Osteoblast (primary cell): ENCODE measurements at regions not wholly inside any gene's neighbourhood (a gene's known extent, or its start where the extent isn't known, plus 50 kb on each side); places are given as distances from the start of the nearest gene placed in this dataset.

Experiments
- DNase-seq: peaks from one replicate; pipeline ENCODE4 v3.0.0; 2011; ENCODE audit warnings: low spot score, mixed read lengths; ENCODE audit not compliant: insufficient read length; ENCODE audit errors: missing footprints
- H2AFZ ChIP-seq: 2 replicates; pipeline ENCODE4 v1.6.0; 2011; ENCODE audit warnings: mild to moderate bottlenecking, low read length
- H3K27ac ChIP-seq: 2 replicates; pipeline ENCODE4 v1.5.1; 2011; ENCODE audit warnings: mild to moderate bottlenecking, low read depth, low read length, moderate library complexity
- H3K27me3 ChIP-seq: 2 replicates; pipeline ENCODE4 v1.6.0; 2012; ENCODE audit warnings: mild to moderate bottlenecking, control low read depth, inconsistent platforms, low read length, moderate library complexity; ENCODE audit not compliant: insufficient read depth
- H3K36me3 ChIP-seq: 2 replicates; pipeline ENCODE4 v1.5.1; 2011; ENCODE audit warnings: mild to moderate bottlenecking, low read length, control low read depth, moderate library complexity; ENCODE audit not compliant: insufficient read depth
- H3K4me1 ChIP-seq: 2 replicates; pipeline ENCODE4 v1.5.1; 2011; ENCODE audit warnings: mild to moderate bottlenecking, low read length, control low read depth, moderate library complexity; ENCODE audit not compliant: insufficient read depth
- H3K4me2 ChIP-seq: 2 replicates; pipeline ENCODE4 v1.6.0; 2011; ENCODE audit warnings: mild to moderate bottlenecking, low read length; ENCODE audit not compliant: insufficient read depth
- H3K4me3 ChIP-seq: fragments of 200-600 bp; sonication (generic); 3 replicates; pipeline ENCODE4 v1.5.1; 2012; ENCODE audit warnings: mild to moderate bottlenecking, low read length, inconsistent platforms; ENCODE audit not compliant: insufficient read depth
- H3K79me2 ChIP-seq: 2 replicates; pipeline ENCODE4 v1.6.0; 2012; ENCODE audit warnings: mild to moderate bottlenecking, low read length, control low read depth, inconsistent platforms; ENCODE audit not compliant: insufficient read depth
- H3K9me3 ChIP-seq: 2 replicates; pipeline ENCODE4 v1.5.1; 2011; ENCODE audit warnings: low read depth, low read length, control low read depth
- H4K20me1 ChIP-seq: 2 replicates; pipeline ENCODE4 v1.6.0; 2012; ENCODE audit warnings: mild to moderate bottlenecking, low read length, control low read depth; ENCODE audit not compliant: insufficient read depth
- CTCF ChIP-seq: IDR thresholded peaks from 2 replicates; pipeline ENCODE4 v1.5.1; 2011; ENCODE audit warnings: mild to moderate bottlenecking, low read depth, low read length, moderate library complexity; ENCODE audit errors: extremely low read depth

GRCh38 chr10:78803710-78804109 is 265.1 kb upstream of the ZMIZ1 start:
- Histone ChIP-seq H2AFZ (no peak overlapping the region), H3K27ac (no peak overlapping the region), H3K4me1 (peaks cover 15% of the 10 kb centered on the region), H4K20me1 (no peaks in the 10 kb centered on the region), H3K27me3 (peaks cover 40% of the 10 kb centered on the region), H3K4me2 (no peak overlapping the region), H3K9me3 (no peaks in the 10 kb centered on the region), H3K4me3 (no peak overlapping the region), H3K36me3 (no peaks in the 10 kb centered on the region), H3K79me2 (no peaks in the 10 kb centered on the region)
- TF ChIP-seq CTCF = no peak
- DNase-seq = no peak

GRCh38 chr10:78804411-78805032 is 264.2 kb upstream of the ZMIZ1 start:
- no peaks in the 10 kb centered on the region for H3K36me3 ChIP-seq
- peak overlapping the region; percentile 41 for H3K4me2 ChIP-seq
- no peak for DNase-seq
- peak overlapping the region; percentile 22 for H3K27ac ChIP-seq
- H3K4me3 ChIP-seq = no peak overlapping the region
- H2AFZ ChIP-seq = no peak overlapping the region
- peaks cover 41% of the 10 kb centered on the region for H3K27me3 ChIP-seq
- H3K4me1 ChIP-seq = peaks cover 15% of the 10 kb centered on the region
- TF ChIP-seq CTCF = no peak
- no peaks in the 10 kb centered on the region for H3K9me3 ChIP-seq
- no peaks in the 10 kb centered on the region for H4K20me1 ChIP-seq
- H3K79me2 ChIP-seq = no peaks in the 10 kb centered on the region

- Histone ChIP-seq H3K4me2 (peak overlapping the region; percentile 41), H3K79me2 (no peaks in the 10 kb centered on the region), H2AFZ (no peak overlapping the region), H3K4me1 (peaks cover 15% of the 10 kb centered on the region), H4K20me1 (no peaks in the 10 kb centered on the region), H3K9me3 (no peaks in the 10 kb centered on the region), H3K36me3 (no peaks in the 10 kb centered on the region), H3K27ac (peak overlapping the region; percentile 64), H3K4me3 (no peak overlapping the region), H3K27me3 (peaks cover 39% of the 10 kb centered on the region)
- no peak for TF ChIP-seq CTCF
- peak; percentile 94 for DNase-seq
Observed at GRCh38 chr10:78805176-78805575, 263.6 kb upstream of the ZMIZ1 start.

- Histone ChIP-seq H4K20me1 (no peaks in the 10 kb centered on the region), H3K9me3 (no peaks in the 10 kb centered on the region), H3K79me2 (no peaks in the 10 kb centered on the region), H3K27me3 (peaks cover 38% of the 10 kb centered on the region), H3K4me2 (no peak overlapping the region), H3K27ac (no peak overlapping the region), H2AFZ (no peak overlapping the region), H3K4me1 (peaks cover 15% of the 10 kb centered on the region), H3K4me3 (no peak overlapping the region), H3K36me3 (no peaks in the 10 kb centered on the region)
- DNase-seq = no peak
- TF ChIP-seq CTCF = no peak
Observed at GRCh38 chr10:78806681-78807221, 262.0 kb upstream of the ZMIZ1 start.
